ENCODE measurements at regions not wholly inside any gene's neighbourhood (a gene's known extent, or its start where the extent isn't known, plus 50 kb on each side); places are given as distances from the start of the nearest gene placed in this dataset.

- peaks cover 0 to 11% of the 10 kb centered on the region in 2 donors for H3K4me1 ChIP-seq (replicated peaks in 1 of 2)
- WGBS, 4 donors, result 90 to 95% (median 94%) methylated on average over 4 of the region's 4 CpGs
Observed at GRCh38 chr13:33994826-33995502, 177.0 kb downstream of the RFC3 start.

GRCh38 chr13:33996636-33997035, 178.7 kb downstream of the RFC3 start:
- intact Hi-C loops (cut with DNase I), result no loop called here
- Histone ChIP-seq H3K27me3 (no peaks in the 10 kb centered on the region), H3K27ac (no peak overlapping the region), H3K36me3 (replicated peaks in 1 of 2) (no peaks in the 10 kb centered on the region), H3K4me1 (replicated peaks in 1 of 2) (peaks cover 0 to 11% of the 10 kb centered on the region in 2 donors), H3K9me3 (replicated peaks in 1 of 3) (no peaks in the 10 kb centered on the region), H3K4me3 (no peak overlapping the region)
- no peak for TF ChIP-seq POLR2A (IDR thresholded peaks at IDR 0.05)
- TF ChIP-seq CTCF (IDR thresholded peaks at IDR 0.05), result no peak
- 86 to 98% (median 92%) methylated on average over 5 to 7 of the region's 7 CpGs for WGBS, 4 donors
- DNase-seq, result no peak

More at GRCh38 chr13:33994826-33995502, 177.0 kb downstream of the RFC3 start:
- Histone ChIP-seq H3K27me3 (no peaks in the 10 kb centered on the region), H3K36me3 (replicated peaks in 1 of 2) (no peaks in the 10 kb centered on the region), H3K4me3 (no peak overlapping the region), H3K9me3 (replicated peaks in 1 of 3) (no peaks in the 10 kb centered on the region), H3K27ac (no peak overlapping the region)
- intact Hi-C loops (cut with DNase I), result no loop called here
- DNase-seq, result no peak
- TF ChIP-seq POLR2A (IDR thresholded peaks at IDR 0.05) (no peak), CTCF (IDR thresholded peaks at IDR 0.05) (no peak)

- peaks cover 0 to 4% of the 10 kb centered on the region in 2 donors for H3K4me1 ChIP-seq (replicated peaks in 1 of 2)
- intact Hi-C loops (cut with DNase I), result no loop called here
Observed at GRCh38 chr13:33997574-33997973, 179.6 kb downstream of the RFC3 start.

More at GRCh38 chr13:33997574-33997973, 179.6 kb downstream of the RFC3 start:
- Histone ChIP-seq H3K9me3 (replicated peaks in 1 of 3) (no peaks in the 10 kb centered on the region), H3K36me3 (replicated peaks in 1 of 2) (no peaks in the 10 kb centered on the region), H3K27ac (no peak overlapping the region), H3K4me3 (no peak overlapping the region), H3K27me3 (no peaks in the 10 kb centered on the region)
- WGBS, 4 donors, result 95 to 98% (median 96%) methylated on average over 3 of the region's 3 CpGs
- TF ChIP-seq POLR2A (IDR thresholded peaks at IDR 0.05), result no peak
- no peak for TF ChIP-seq CTCF (IDR thresholded peaks at IDR 0.05)
- DNase-seq, result no peak
